GM19467 (cell line): ENCODE measurements at regions not wholly inside any gene's neighbourhood (a gene's known extent, or its start where the extent isn't known, plus 50 kb on each side); places are given as distances from the start of the nearest gene placed in this dataset.
"Not testable (repeated sequence)": the region's sequence is repeated elsewhere in the genome, so short reads cannot be mapped to it uniquely, and the experiment has no call there.

Source experiments
- ATAC-seq: cut with Tn5 transposase; IDR thresholded peaks from one replicate; pipeline ENCODE4 v1.9.1; 2021; ENCODE audit warnings: mild to moderate bottlenecking, moderate library complexity; ENCODE audit not compliant: unreplicated experiment

- no peak for ATAC-seq
Observed at GRCh38 chr6:11307226-11307625, 74.8 kb upstream of the NEDD9 start.

DNA sequence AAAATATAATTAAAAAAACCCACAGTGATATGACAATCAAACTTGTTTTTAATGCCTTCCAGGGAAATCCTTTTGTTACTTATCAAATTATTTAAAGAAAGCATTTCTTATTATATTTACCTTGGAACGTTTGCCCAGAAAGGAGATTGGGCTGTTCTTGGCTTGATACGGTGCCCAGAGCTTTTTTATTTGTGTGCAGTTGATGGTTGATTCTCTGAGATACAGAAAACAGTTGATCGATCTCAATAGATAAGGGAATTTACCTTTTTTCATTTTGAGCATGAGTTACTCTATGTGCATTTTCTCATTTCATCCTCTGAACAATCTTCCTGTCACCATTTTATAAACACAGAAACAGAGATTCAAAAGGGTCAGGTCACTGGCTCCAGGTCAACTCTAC, 72.5 kb upstream of the NEDD9 start:
- no peak for ATAC-seq

DNA sequence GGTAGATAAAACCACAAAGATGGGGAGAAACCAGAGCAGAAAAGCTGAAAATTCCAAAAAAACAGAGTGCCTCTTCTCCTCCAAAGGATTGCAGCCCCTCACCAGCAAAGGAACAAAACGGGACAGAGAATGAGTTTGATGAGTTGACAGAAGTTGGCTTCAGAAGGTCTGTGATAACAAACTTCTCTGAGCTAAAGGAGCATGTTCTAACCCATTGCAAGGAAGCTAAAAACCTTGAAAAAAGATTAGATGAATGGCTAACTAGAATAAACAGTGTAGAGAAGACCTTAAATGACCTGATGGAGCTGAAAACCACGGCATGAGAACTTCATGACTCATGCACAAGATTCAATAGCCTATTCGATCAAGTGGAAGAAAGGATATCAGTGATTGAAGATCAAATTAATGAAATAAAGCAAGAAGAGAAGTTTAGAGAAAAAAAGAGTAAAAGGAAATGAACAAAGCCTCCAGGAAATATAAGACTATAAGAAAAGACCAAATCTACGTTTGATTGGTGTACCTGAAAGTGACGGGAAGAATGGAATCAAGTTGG, 67.5 kb upstream of the NEDD9 start:
- not testable (repeated sequence) for ATAC-seq

- not testable (repeated sequence) for ATAC-seq
Observed at GRCh38 chr6:11299421-11299784, 66.9 kb upstream of the NEDD9 start.

DNA sequence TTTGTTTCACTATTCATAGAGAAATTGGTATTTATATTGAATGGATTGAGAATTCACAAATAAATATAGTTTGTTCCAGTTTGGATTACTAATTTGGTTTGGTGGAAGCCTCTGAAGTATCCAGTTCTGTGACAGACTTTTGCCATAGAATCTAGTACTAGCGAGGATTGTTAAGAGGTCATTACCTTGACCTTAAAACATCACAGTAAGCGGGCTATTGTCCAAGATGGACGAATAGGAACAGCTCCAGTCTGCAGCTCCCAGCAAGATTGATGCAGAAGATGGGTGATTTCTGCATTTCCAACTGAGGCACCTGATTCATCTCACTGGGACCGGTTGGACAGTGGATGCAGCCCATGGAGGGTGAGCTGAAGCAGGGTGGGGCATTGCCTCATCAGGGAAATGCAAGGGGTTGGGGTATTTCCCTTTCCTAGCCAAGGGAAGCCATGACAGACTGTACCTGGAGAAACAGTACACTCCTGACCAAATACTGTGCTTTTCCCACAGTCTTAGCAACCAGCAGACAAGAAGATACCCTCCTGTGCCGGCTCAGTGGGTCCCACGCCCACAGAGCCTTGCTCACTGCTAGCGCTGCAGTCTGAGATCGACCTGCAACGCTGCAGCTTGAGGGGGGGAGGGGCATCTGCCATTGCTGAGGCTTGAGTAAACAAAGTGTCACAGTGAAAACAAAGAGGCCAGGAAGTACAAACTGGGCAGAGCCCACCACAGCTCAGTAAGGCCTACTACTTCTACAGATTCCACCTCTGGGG, 66.4 kb upstream of the NEDD9 start:
- no peak for ATAC-seq

GRCh38 chr6:11297376-11297729, 64.9 kb upstream of the NEDD9 start:
- ATAC-seq = no peak

- ATAC-seq = no peak
Observed at GRCh38 chr6:11296449-11297375, 64.2 kb upstream of the NEDD9 start.

DNA sequence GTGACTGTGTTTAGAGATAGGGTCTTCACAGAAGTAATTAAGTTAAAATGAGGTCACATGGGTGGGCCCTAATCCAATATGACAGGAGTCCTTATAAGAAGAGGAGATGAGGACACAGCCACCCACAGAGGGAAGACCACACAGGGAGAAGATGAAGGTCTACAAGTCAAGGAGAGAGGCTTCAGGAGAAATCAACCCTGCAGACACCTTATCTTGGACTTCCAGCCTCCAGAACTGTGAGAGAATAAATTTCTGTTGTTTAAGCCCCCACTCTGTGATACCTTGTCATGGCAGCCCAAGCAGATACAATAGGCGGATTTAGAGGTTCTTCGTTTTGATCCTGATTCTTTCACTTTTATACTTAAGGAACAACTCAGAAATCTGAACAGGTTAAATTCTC, 63.5 kb upstream of the NEDD9 start:
- ATAC-seq = no peak

DNA sequence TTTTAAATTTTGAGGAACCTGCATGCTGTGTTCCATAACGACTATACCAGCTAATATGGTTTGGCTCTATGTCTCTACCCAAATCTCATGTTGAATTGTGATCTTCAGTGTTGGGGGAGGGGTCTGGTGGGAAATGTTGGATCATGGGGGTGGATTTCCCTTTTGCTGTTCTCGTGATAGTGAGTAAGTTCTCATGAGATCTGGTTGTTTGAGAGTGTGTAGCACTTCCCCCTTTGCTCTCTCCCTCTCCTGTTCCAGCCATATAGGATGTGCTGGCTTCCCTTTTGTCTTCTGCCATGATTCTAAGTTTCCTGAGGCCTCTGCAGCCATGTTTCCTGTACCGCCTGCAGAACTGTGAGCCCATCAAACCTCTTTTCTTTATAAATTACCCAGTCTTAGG, 61.8 kb upstream of the NEDD9 start:
- no peak for ATAC-seq

DNA sequence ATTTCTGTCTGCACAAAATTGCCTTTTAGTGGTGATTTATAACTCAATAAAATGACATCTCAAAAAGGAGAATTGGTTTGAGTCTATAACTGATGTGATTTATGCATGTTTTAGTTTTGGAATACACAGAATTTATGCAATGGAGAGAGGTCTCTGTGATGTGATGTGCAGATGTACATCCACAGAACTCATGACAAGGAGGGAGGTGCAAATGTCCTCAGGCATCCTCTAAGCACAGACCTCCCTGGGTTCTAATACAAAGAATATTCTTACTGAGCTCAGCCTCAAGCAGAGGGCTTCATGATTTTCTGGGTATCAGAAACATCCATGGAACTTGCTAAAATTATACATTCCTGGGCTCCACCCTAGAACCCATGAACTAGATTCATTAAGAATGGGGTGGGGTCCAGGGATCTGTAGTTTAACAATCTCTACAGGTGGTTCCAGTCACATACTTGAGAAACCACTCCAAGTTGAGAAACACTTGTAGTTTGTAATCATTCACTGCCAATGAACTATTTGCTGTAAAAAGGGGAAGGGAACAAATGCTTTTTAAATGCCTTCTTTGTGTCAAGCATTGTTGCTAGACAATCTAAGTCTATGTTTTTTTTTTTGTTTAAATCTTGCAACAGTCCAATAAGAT, 60.2 kb upstream of the NEDD9 start:
- ATAC-seq = no peak

- no peak for ATAC-seq
Observed at GRCh38 chr6:11292091-11292490, 59.6 kb upstream of the NEDD9 start.

DNA sequence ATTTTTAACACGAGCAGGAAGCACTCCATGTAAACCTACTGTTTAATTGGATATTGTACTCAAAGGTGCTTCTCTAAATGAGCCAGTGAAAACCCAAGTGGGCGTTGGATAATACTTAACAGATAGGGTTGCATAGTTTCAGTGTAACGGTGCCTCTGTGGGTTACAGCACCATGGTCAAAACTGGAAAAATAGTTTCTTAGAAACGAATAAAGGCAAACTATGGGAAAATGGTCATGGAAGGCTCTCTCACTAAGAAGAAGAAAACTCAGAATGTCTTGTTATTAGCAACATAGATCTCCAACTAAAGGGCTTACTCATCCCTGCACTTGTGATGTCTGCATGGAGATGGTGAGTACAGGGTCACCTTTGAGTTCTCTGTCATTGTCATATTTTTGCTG, 59.1 kb upstream of the NEDD9 start:
- no peak for ATAC-seq

DNA sequence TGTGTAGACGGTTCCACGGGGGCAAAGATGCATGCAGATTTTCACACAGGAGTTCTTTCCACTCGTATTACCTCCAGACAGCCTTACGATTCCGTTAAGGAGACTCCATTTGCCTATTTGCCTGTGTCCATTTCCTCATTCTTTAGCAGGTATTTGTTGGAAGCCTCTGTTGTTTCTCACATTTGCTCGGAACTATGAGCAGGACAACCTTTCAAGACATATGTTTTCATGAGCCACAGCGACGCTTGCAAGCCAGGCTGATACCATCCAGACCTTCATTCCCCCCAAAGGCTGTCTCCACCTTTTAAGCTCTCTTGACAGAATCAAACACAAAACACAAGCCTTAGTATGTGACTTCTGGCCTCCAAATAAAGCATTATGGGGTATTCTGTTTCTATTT, 57.6 kb upstream of the NEDD9 start:
- no peak for ATAC-seq

GRCh38 chr6:11288065-11288464, 55.6 kb upstream of the NEDD9 start:
- no peak for ATAC-seq

- ATAC-seq = no peak
Observed at GRCh38 chr6:11284996-11285395, 52.5 kb upstream of the NEDD9 start.

DNA sequence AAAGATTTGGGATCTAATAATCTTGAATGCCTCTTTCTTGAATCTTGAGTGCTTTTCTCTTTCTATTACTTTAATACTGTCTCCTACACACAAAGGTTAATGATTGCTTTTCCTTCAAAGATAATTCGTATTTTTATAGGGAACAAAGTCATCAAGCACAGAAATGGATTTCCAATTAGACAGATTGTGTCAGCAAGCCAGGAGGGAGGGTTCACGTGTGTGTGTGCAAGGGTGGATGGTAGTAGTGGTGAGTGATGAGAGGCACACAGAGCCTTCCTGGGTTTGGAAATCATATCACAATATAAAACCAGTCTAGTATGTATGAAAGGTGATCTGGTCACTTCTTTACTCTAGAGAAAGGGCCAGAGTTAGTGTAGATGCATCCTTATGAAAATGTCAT, 51.2 kb upstream of the NEDD9 start:
- ATAC-seq = no peak

DNA sequence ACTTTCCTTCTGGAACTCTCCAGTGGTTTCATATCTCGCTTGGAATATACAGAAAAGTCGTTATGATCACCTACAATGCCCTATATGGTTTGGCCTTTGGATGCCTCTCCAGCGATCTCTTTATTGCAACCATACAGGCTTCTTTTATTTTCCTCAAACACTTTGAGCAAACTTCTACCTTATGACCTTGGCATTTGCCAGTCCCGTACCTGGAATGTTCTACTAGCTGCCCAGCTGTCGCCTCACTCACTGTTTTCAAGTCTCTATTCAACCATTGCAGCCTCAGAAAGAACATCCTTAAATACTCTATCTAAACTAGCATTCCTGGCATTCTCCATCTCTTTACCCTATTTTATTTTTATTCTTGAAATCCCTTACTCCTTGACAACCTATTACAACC, 50.4 kb upstream of the NEDD9 start:
- no peak for ATAC-seq
